ENCODE measurements at regions not wholly inside any gene's neighbourhood (a gene's known extent, or its start where the extent isn't known, plus 50 kb on each side); places are given as distances from the start of the nearest gene placed in this dataset.

DNA sequence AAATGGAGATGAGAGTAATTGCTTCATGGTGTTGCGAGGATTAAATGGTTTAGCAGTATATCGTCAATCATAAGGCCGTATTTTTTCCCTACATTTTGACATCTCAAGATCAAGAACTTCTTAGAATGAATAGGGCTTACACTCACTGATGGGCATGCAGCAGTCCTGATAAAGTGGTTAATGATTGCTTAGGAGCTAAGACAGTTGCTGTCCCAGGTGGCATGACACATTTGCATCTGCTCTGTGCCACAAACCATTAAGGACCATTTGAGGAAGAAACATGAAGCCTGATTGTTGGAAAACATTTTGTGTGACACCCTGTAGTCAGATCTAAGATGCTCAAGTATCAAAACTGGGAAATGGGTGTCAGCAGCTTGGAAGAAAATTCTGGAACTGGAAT, 81.0 kb upstream of the SGIP1 start:
- H3F3A ChIP-seq (ENCODE audit: insufficient read depth, low read depth) = no peaks in the 10 kb centered on the region
- H2AFZ ChIP-seq = no peak overlapping the region
- H3K9me3 ChIP-seq (ENCODE audit: insufficient read depth, low read depth) = no peaks in the 10 kb centered on the region
- H3K9me2 ChIP-seq (ENCODE audit: insufficient read depth) = 0 out of 2 replicates have a peak, but pooled peaks cover 3% of the 10 kb centered on the region
- no peaks in the 10 kb centered on the region for H4K20me1 ChIP-seq (ENCODE audit: insufficient read depth)
- no peaks in the 10 kb centered on the region for H3K4me1 ChIP-seq (replicated peaks; ENCODE audit: insufficient read depth)
- H3K36me3 ChIP-seq (ENCODE audit: low read depth) = no peaks in the 10 kb centered on the region
- no peak for DNase-seq
- TF ChIP-seq, protein P1, sequence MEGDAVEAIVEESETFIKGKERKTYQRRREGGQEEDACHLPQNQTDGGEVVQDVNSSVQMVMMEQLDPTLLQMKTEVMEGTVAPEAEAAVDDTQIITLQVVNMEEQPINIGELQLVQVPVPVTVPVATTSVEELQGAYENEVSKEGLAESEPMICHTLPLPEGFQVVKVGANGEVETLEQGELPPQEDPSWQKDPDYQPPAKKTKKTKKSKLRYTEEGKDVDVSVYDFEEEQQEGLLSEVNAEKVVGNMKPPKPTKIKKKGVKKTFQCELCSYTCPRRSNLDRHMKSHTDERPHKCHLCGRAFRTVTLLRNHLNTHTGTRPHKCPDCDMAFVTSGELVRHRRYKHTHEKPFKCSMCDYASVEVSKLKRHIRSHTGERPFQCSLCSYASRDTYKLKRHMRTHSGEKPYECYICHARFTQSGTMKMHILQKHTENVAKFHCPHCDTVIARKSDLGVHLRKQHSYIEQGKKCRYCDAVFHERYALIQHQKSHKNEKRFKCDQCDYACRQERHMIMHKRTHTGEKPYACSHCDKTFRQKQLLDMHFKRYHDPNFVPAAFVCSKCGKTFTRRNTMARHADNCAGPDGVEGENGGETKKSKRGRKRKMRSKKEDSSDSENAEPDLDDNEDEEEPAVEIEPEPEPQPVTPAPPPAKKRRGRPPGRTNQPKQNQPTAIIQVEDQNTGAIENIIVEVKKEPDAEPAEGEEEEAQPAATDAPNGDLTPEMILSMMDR (conservative IDR thresholded peaks at IDR 0.05) = no peak
- TF ChIP-seq EZH2 (IDR thresholded peaks at IDR 0.05; ENCODE audit: low read depth) = no peak
- BruUV-seq (replicated peaks) = no TSS peak
- H3K4me3 ChIP-seq = no peak overlapping the region
- CTCF ChIA-PET = no interaction called here
- no peaks in the 10 kb centered on the region for H3K79me2 ChIP-seq (ENCODE audit: low read depth)
- intact Hi-C loops (cut with micrococcal nuclease; ENCODE audit: unreplicated experiment) = no loop called here
- no peak overlapping the region for H3K4me2 ChIP-seq
- POLR2A ChIA-PET (ENCODE audit: unreplicated experiment) = no interaction called here
- H3K27me3 ChIP-seq (ENCODE audit: insufficient read depth, low read depth) = no peaks in the 10 kb centered on the region
- H3K27ac ChIP-seq = no peak overlapping the region

DNA sequence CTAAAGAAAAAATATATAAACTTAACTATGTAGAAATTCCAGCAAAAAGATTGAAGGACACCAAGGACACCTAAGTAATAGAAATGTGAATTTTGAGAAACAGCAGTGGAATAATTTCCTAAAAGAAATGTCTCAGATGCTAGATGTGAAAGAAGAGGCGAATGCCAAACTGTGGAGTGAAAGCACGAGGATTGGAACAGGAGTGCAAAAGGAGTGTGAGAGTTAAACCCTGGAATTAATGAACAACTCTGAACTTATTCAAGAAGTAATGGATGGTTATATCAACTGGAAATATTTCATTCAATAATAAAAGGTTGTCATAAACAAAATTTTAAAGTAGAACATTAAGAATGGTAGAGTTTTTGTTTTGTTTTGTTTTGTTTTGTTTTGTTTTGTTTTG, 78.5 kb upstream of the SGIP1 start:
- H3K9me3 ChIP-seq (ENCODE audit: insufficient read depth, low read depth) = no peaks in the 10 kb centered on the region
- no peaks in the 10 kb centered on the region for H3K79me2 ChIP-seq (ENCODE audit: low read depth)
- H3K4me2 ChIP-seq = no peak overlapping the region
- no peak overlapping the region for H3K27ac ChIP-seq
- no peaks in the 10 kb centered on the region for H3K4me1 ChIP-seq (replicated peaks; ENCODE audit: insufficient read depth)
- TF ChIP-seq, protein P1 (conservative IDR thresholded peaks at IDR 0.05) = no peak
- TF ChIP-seq EZH2 (IDR thresholded peaks at IDR 0.05; ENCODE audit: low read depth) = no peak
- DNase-seq = no peak
- no peak overlapping the region for H3K4me3 ChIP-seq
- CTCF ChIA-PET = no interaction called here
- H3K27me3 ChIP-seq (ENCODE audit: insufficient read depth, low read depth) = no peaks in the 10 kb centered on the region
- POLR2A ChIA-PET (ENCODE audit: unreplicated experiment) = no interaction called here
- no peaks in the 10 kb centered on the region for H3K9me2 ChIP-seq (ENCODE audit: insufficient read depth)
- intact Hi-C loops (cut with micrococcal nuclease; ENCODE audit: unreplicated experiment) = no loop called here
- H4K20me1 ChIP-seq (ENCODE audit: insufficient read depth) = no peaks in the 10 kb centered on the region
- H3K36me3 ChIP-seq (ENCODE audit: low read depth) = no peaks in the 10 kb centered on the region
- no peaks in the 10 kb centered on the region for H3F3A ChIP-seq (ENCODE audit: insufficient read depth, low read depth)
- no peak overlapping the region for H2AFZ ChIP-seq
- no TSS peak for BruUV-seq (replicated peaks)

DNA sequence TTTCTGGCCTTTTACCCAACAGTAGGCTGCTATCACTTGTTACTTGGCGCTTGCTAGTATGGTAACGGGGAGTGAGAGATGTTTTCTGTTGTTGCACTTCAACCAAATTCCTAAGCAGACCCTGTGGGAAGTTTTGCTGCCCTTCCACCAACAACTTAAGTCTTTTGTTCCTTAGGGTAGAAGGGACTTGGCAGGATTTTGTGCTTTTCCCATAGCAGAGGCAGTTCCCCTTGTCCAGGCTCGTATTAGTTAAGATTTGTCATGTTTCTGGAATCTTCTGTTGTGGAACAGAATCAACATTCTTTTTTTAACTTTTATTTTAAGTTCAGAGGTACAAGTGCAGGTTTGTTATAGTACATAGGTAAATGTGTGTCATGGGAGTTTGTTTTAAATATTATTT, 73.2 kb upstream of the SGIP1 start:
- no peaks in the 10 kb centered on the region for H3K4me1 ChIP-seq (replicated peaks; ENCODE audit: insufficient read depth)
- DNase-seq = no peak
- no peak overlapping the region for H3K4me3 ChIP-seq
- no peaks in the 10 kb centered on the region for H3K36me3 ChIP-seq (ENCODE audit: low read depth)
- H2AFZ ChIP-seq = no peak overlapping the region
- H3K4me2 ChIP-seq = no peak overlapping the region
- intact Hi-C loops (cut with micrococcal nuclease; ENCODE audit: unreplicated experiment) = no loop called here
- no peaks in the 10 kb centered on the region for H3K79me2 ChIP-seq (ENCODE audit: low read depth)
- no peaks in the 10 kb centered on the region for H3K9me2 ChIP-seq (ENCODE audit: insufficient read depth)
- no peaks in the 10 kb centered on the region for H3K9me3 ChIP-seq (ENCODE audit: insufficient read depth, low read depth)
- BruUV-seq (replicated peaks) = no TSS peak
- H3K27me3 ChIP-seq (ENCODE audit: insufficient read depth, low read depth) = no peaks in the 10 kb centered on the region
- H3F3A ChIP-seq (ENCODE audit: insufficient read depth, low read depth) = no peaks in the 10 kb centered on the region
- ChIA-PET POLR2A (ENCODE audit: unreplicated experiment) (no interaction called here), CTCF (no interaction called here)
- H3K27ac ChIP-seq = no peak overlapping the region
- TF ChIP-seq, protein P1 (conservative IDR thresholded peaks at IDR 0.05) = no peak
- no peak for TF ChIP-seq EZH2 (IDR thresholded peaks at IDR 0.05; ENCODE audit: low read depth)
- no peaks in the 10 kb centered on the region for H4K20me1 ChIP-seq (ENCODE audit: insufficient read depth)

Data from PC-9 (cell line).